GM21737 (cell line): ENCODE measurements at regions not wholly inside any gene's neighbourhood (a gene's known extent, or its start where the extent isn't known, plus 50 kb on each side); places are given as distances from the start of the nearest gene placed in this dataset.

Experiments
- ATAC-seq: cut with Tn5 transposase; IDR thresholded peaks from one replicate; pipeline ENCODE4 v1.9.1; 2021; ENCODE audit warnings: mild to moderate bottlenecking, moderate library complexity; ENCODE audit not compliant: unreplicated experiment

GRCh38 chr2:45301307-45302277 is 292.3 kb upstream of the SIX2 start:
- no peak for ATAC-seq

GRCh38 chr2:45300026-45300750 is 290.9 kb upstream of the SIX2 start:
- ATAC-seq: no peak

GRCh38 chr2:45299361-45299760 is 290.1 kb upstream of the SIX2 start:
- ATAC-seq: no peak

- ATAC-seq: no peak
These were observed 283.9 kb upstream of the SIX2 start for GRCh38 chr2:45293182-45293581.

GRCh38 chr2:45291296-45291701 is 282.0 kb upstream of the SIX2 start:
- ATAC-seq: no peak

GRCh38 chr2:45289997-45290709 is 280.9 kb upstream of the SIX2 start:
- peak; percentile 63 for ATAC-seq

- no peak for ATAC-seq
These were observed 279.5 kb upstream of the SIX2 start for GRCh38 chr2:45288532-45289417.

- ATAC-seq: no peak
These were observed 277.8 kb upstream of the SIX2 start for GRCh38 chr2:45287045-45287444.

- no peak for ATAC-seq
These were observed 276.6 kb upstream of the SIX2 start for GRCh38 chr2:45285771-45286390.

GRCh38 chr2:45285311-45285710 is 276.1 kb upstream of the SIX2 start:
- ATAC-seq: no peak

- ATAC-seq: no peak
These were observed 275.4 kb upstream of the SIX2 start for GRCh38 chr2:45284621-45284995.

GRCh38 chr2:45283764-45284620 is 274.7 kb upstream of the SIX2 start:
- ATAC-seq: no peak

- ATAC-seq: no peak
These were observed 273.4 kb upstream of the SIX2 start for GRCh38 chr2:45282646-45283045.

GRCh38 chr2:45281311-45281710 is 272.1 kb upstream of the SIX2 start:
- no peak for ATAC-seq

GRCh38 chr2:45280794-45281193 is 271.5 kb upstream of the SIX2 start:
- ATAC-seq: no peak

- no peak for ATAC-seq
These were observed 270.1 kb upstream of the SIX2 start for GRCh38 chr2:45279356-45279755.

GRCh38 chr2:45278365-45279078 is 269.3 kb upstream of the SIX2 start:
- no peak for ATAC-seq

GRCh38 chr2:45276914-45277313 is 267.7 kb upstream of the SIX2 start:
- ATAC-seq: no peak
